Neural cell (in vitro differentiated cells): ENCODE measurements at regions not wholly inside any gene's neighbourhood (a gene's known extent, or its start where the extent isn't known, plus 50 kb on each side); places are given as distances from the start of the nearest gene placed in this dataset.

Experiments
- CTCF ChIP-seq: fragments of 450-650 bp; IDR thresholded peaks from 2 replicates; pipeline ENCODE4 v1.5.1; 2014; ENCODE audit warnings: antibody characterized with exemption, mild to moderate bottlenecking, moderate library complexity; ENCODE audit not compliant: poor library complexity, severe bottlenecking
- RAD21 ChIP-seq: fragments of 450-650 bp; conservative IDR thresholded peaks from 2 replicates; pipeline ENCODE4 v1.6.1; 2014; ENCODE audit warnings: antibody characterized with exemption, mild to moderate bottlenecking, moderate library complexity
- SMC3 ChIP-seq: fragments of 450-650 bp; conservative IDR thresholded peaks from 2 replicates; pipeline ENCODE4 v1.6.1; 2014; ENCODE audit warnings: antibody characterized with exemption, mild to moderate bottlenecking, moderate library complexity; ENCODE audit not compliant: poor library complexity

- no peak for TF ChIP-seq CTCF
- TF ChIP-seq RAD21, result no peak
- no peak for TF ChIP-seq SMC3
Measured at GRCh38 chr9:19965336-19965735, 176.5 kb upstream of the SLC24A2 start.
